GM12874 (cell line): ENCODE measurements at regions not wholly inside any gene's neighbourhood (a gene's known extent, or its start where the extent isn't known, plus 50 kb on each side); places are given as distances from the start of the nearest gene placed in this dataset.

Experiments
- TF ChIP-seq, protein P1 (sequence below): IDR thresholded peaks from 2 replicates; pipeline ENCODE4 v1.5.1; 2011; ENCODE audit warnings: low read depth, mild to moderate bottlenecking, control low read depth, low read length, moderate library complexity; ENCODE audit not compliant: insufficient read depth

GRCh38 chr2:58875436-58875835, 634.3 kb upstream of the FANCL start:
- TF ChIP-seq, protein P1, sequence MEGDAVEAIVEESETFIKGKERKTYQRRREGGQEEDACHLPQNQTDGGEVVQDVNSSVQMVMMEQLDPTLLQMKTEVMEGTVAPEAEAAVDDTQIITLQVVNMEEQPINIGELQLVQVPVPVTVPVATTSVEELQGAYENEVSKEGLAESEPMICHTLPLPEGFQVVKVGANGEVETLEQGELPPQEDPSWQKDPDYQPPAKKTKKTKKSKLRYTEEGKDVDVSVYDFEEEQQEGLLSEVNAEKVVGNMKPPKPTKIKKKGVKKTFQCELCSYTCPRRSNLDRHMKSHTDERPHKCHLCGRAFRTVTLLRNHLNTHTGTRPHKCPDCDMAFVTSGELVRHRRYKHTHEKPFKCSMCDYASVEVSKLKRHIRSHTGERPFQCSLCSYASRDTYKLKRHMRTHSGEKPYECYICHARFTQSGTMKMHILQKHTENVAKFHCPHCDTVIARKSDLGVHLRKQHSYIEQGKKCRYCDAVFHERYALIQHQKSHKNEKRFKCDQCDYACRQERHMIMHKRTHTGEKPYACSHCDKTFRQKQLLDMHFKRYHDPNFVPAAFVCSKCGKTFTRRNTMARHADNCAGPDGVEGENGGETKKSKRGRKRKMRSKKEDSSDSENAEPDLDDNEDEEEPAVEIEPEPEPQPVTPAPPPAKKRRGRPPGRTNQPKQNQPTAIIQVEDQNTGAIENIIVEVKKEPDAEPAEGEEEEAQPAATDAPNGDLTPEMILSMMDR: no peak

DNA sequence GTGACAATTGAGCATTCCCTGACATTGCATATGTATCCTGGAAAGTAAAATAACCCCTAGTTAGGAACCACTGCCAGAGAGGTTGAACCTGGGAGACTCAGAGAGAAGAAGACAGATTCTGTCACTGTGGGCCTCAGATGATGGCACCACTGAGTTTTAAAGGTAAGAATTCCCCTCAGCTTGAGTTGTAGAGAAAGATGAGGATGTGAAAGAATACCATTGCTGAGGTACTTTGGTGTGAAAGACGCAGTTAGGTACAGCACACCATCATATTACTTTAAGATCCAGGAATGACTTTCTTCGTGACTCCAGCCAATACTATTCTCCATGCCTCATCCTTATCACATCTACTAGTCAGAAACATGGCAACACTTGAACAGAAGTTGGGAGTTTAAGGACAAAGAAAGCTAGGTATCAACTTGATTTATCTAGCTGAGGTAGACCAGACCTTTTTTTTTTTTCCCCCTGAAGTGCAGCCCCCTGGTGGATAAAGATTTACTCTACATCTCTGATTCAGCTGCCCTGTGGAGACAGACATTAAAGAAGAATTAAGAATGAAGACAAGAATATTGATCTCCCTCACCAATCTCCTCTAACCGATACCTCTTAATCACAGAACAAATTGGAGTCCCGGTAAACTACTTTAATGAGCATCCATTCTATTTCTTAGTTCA, 630.5 kb upstream of the FANCL start:
- TF ChIP-seq, protein P1: no peak

DNA sequence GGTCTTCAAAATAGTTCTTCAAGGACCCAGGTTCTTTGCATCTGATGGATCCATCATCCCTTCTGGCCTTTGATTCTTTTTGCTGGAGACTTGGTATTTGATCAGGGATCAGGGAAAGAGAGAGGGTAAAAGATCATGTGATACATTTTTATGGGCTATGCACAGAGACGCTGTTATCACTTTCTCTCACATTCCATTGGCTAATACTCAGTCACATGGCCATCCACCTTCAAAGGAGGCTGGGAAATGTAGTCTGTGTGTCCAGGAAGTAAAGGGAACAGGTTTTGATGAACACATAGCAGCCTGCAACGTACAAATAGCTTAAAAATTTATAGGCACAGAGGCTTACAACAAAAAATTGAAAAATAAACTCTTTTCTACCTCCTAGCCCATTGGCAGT, 629.6 kb upstream of the FANCL start:
- TF ChIP-seq, protein P1: no peak

GRCh38 chr2:58866946-58867345, 625.8 kb upstream of the FANCL start:
- TF ChIP-seq, protein P1: no peak

DNA sequence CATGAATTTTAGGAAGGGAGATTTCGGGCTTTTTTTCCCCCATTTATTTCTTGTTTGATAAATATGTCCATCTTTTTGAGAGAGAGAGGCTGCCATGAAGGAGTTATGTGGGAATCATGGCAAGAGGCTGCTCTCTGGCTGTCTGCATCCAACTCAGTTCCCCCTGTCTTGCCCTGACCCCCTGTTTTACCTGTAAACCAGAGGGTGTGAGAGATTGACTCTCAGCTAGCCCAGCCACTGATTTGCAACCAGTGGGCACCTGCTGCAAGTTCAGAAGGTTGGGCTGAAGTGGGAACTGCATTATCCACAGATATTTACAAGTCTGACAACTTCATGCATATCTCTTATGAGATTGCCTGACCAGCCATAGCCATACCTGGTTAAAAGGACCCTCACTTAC, 625.4 kb upstream of the FANCL start:
- TF ChIP-seq, protein P1: no peak

GRCh38 chr2:58866040-58866439, 624.9 kb upstream of the FANCL start:
- TF ChIP-seq, protein P1: no peak

- TF ChIP-seq, protein P1: no peak
These were observed 624.3 kb upstream of the FANCL start for GRCh38 chr2:58865436-58865835.
